Keratinocyte (primary cell): ENCODE measurements at regions not wholly inside any gene's neighbourhood (a gene's known extent, or its start where the extent isn't known, plus 50 kb on each side); places are given as distances from the start of the nearest gene placed in this dataset.

Source experiments
- CTCF ChIP-seq, 3 experiments: IDR thresholded peaks in 1 of 3; conservative IDR thresholded peaks in 1 of 3; optimal IDR thresholded peaks in 1 of 3; 2 replicates in 2 of 3; 3 replicates in 1 of 3; pipeline versions ENCODE3 to v1.5.1; 2011; ENCODE audit warnings: low read length in 3 of 3, mild to moderate bottlenecking in 3 of 3, moderate library complexity in 2 of 3, control low read depth in 1 of 3, inconsistent platforms in 1 of 3; ENCODE audit not compliant: insufficient read depth in 2 of 3; ENCODE audit errors: extremely low read depth in 1 of 3
- EZH2 ChIP-seq: IDR thresholded peaks from one replicate; pipeline ENCODE4 v1.6.1; 2012; ENCODE audit warnings: inconsistent platforms, mild to moderate bottlenecking, low read length, moderate library complexity

- TF ChIP-seq CTCF (optimal IDR thresholded peaks at IDR 0.05 in 1 of 3, IDR thresholded peaks at IDR 0.05 in 1 of 3, conservative IDR thresholded peaks at IDR 0.05 in 1 of 3; ENCODE audit: extremely low read depth in 1 of 3, insufficient read depth in 2 of 3, low read length in 3 of 3) (no peak), EZH2 (no peak)
Measured at GRCh38 chrX:127085939-127086338, 266.4 kb downstream of the PRR32 start.
